DMS153 (cell line): ENCODE measurements at regions not wholly inside any gene's neighbourhood (a gene's known extent, or its start where the extent isn't known, plus 50 kb on each side); places are given as distances from the start of the nearest gene placed in this dataset.

Source experiments
- DNase-seq: peaks from one replicate; lab custom pipeline; 2025; lab: John Stamatoyannopoulos, UW

GRCh38 chr5:166320920-166321480 is 1970.4 kb upstream of the WWC1 start:
- no peak for DNase-seq

- DNase-seq: no peak
These were observed 1967.1 kb upstream of the WWC1 start for GRCh38 chr5:166324372-166324771.

GRCh38 chr5:166329149-166329800 is 1962.2 kb upstream of the WWC1 start:
- no peak for DNase-seq

- no peak for DNase-seq
These were observed 1961.4 kb upstream of the WWC1 start for GRCh38 chr5:166330036-166330435.

- no peak for DNase-seq
These were observed 1959.9 kb upstream of the WWC1 start for GRCh38 chr5:166331521-166331920.

GRCh38 chr5:166338801-166339200 is 1952.6 kb upstream of the WWC1 start:
- DNase-seq: no peak

GRCh38 chr5:166340039-166340438 is 1951.4 kb upstream of the WWC1 start:
- no peak for DNase-seq

- DNase-seq: no peak
These were observed 1949.6 kb upstream of the WWC1 start for GRCh38 chr5:166341740-166342337.

GRCh38 chr5:166342402-166342801 is 1949.0 kb upstream of the WWC1 start:
- DNase-seq: no peak

- no peak for DNase-seq
These were observed 1944.6 kb upstream of the WWC1 start for GRCh38 chr5:166346726-166347374.

GRCh38 chr5:166349046-166349445 is 1942.4 kb upstream of the WWC1 start:
- no peak for DNase-seq

GRCh38 chr5:166353580-166353979 is 1937.9 kb upstream of the WWC1 start:
- DNase-seq: no peak

- DNase-seq: no peak
These were observed 1937.1 kb upstream of the WWC1 start for GRCh38 chr5:166354332-166354731.

GRCh38 chr5:166356096-166356495 is 1935.3 kb upstream of the WWC1 start:
- DNase-seq: no peak

GRCh38 chr5:166358127-166358830 is 1933.2 kb upstream of the WWC1 start:
- DNase-seq: no peak

GRCh38 chr5:166363087-166363760 is 1928.2 kb upstream of the WWC1 start:
- DNase-seq: no peak

GRCh38 chr5:166365164-166365563 is 1926.3 kb upstream of the WWC1 start:
- no peak for DNase-seq

- DNase-seq: no peak
These were observed 1924.1 kb upstream of the WWC1 start for GRCh38 chr5:166367391-166367790.

- DNase-seq: no peak
These were observed 1922.1 kb upstream of the WWC1 start for GRCh38 chr5:166369346-166369745.

GRCh38 chr5:166369807-166370206 is 1921.6 kb upstream of the WWC1 start:
- DNase-seq: peak; percentile 58

- DNase-seq: no peak
These were observed 1920.3 kb upstream of the WWC1 start for GRCh38 chr5:166370928-166371690.
